ENCODE measurements at regions not wholly inside any gene's neighbourhood (a gene's known extent, or its start where the extent isn't known, plus 50 kb on each side); places are given as distances from the start of the nearest gene placed in this dataset.

DNA sequence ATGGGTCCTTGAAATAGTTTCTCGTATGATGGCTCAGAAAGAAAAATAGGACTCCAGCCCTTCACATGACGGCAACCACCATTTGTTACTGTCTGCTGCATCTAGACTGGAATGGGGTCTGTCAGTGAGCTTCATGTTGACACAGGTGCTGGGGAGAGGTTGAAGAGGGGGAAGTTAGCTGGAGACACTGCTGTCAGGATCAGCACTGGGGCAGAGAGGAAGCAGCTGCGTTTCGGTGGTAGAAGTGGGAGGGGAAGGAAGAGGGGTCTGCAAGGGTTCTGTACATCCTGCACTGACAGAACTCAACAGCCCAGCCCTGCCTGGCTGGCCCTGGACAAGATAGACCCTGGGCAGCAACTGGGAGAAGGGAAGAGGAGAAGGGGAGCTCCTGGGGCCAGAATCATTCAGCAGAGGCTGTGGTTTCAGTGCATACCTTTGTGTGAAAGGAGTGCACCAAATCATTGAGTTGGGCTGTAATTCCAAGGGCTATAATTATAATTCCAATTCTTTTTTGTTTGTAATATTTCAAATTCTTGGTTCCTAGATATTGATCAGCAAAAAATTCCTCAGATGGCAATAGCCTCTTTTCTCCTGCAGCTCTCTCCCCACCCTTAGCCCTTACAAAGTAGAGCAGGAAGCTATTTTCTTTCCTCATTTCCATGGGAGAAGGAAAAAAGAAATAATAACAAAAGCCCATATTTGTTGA is 119.4 kb upstream of the C1GALT1C1 start:
- Histone ChIP-seq H3K36me3 (ENCODE audit: control insufficient read depth in 1 of 2, insufficient read depth in 2 of 2, low read length in 2 of 2) (no peaks in the 10 kb centered on the region), H2BK5ac (ENCODE audit: low read depth, low read length, poor library complexity) (no peak overlapping the region)
- WGBS (ENCODE audit: extremely low coverage, insufficient coverage, insufficient read length): no CpG with 5 or more reads among the region's 4 CpGs

DNA sequence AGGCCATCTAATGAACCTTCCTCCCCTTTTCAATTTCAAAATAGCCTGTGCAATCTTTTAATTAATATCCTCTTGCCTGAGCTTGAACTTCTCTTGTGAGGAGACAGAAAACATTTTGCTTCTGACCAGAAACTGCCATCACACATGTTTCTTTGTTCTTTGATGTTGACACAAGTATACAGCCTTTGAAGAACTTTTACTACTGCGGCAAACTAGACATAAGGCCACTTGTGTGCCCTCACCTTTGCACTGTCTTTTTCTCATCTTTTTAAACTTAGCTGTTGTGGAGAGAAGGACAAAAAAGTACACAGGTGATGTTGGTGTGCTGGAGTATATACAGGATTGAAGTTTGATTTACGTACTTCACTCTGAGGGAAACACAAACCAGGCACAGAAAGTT is 116.3 kb upstream of the C1GALT1C1 start:
- Histone ChIP-seq H2BK120ac (ENCODE audit: insufficient read depth, low read length, poor library complexity) (no peak overlapping the region), H3K79me1 (ENCODE audit: low read length) (peaks cover 2% of the 10 kb centered on the region), H3K23ac (ENCODE audit: low read length) (no peak overlapping the region), H3K18ac (ENCODE audit: low read length) (no peak overlapping the region), H3K27ac (ENCODE audit: low read depth, low read length) (no peak overlapping the region), H3K27me3 (ENCODE audit: insufficient read depth, low read length) (no peaks in the 10 kb centered on the region), H3K4me2 (ENCODE audit: low read length) (no peak overlapping the region), H3K4ac (ENCODE audit: low read depth, low read length) (no peak overlapping the region), H4K12ac (ENCODE audit: low read depth, low read length) (no peak overlapping the region), H3K9ac (ENCODE audit: low read length) (no peak overlapping the region), H2AFZ (ENCODE audit: insufficient read depth, low read length, poor library complexity) (no peak overlapping the region), H3K14ac (ENCODE audit: low read length) (no peak overlapping the region), H2AK5ac (ENCODE audit: low read length) (no peak overlapping the region), H3K36me3 (ENCODE audit: control insufficient read depth in 1 of 2, insufficient read depth in 2 of 2, low read length in 2 of 2) (no peaks in the 10 kb centered on the region), H2BK12ac (ENCODE audit: low read length) (no peak overlapping the region), H3K9me3 (ENCODE audit: insufficient read depth, low read depth, low read length) (no peaks in the 10 kb centered on the region), H2BK5ac (ENCODE audit: low read depth, low read length, poor library complexity) (no peak overlapping the region), H3K79me2 (ENCODE audit: control insufficient read depth, insufficient read depth, low read length, poor library complexity) (no peaks in the 10 kb centered on the region), H4K91ac (ENCODE audit: low read depth, low read length) (no peak overlapping the region), H3K4me1 (ENCODE audit: control insufficient read depth in 1 of 2, insufficient read depth in 2 of 2, low read length in 2 of 2) (peaks cover 3 to 5% of the 10 kb centered on the region in 2 experiments), H3K4me3 (ENCODE audit: low read depth, low read length) (no peak overlapping the region), H4K8ac (ENCODE audit: low read depth, low read length) (no peak overlapping the region)
- no peak for DNase-seq
- no CpG with 5 or more reads among the region's 2 CpGs for WGBS (ENCODE audit: extremely low coverage, insufficient coverage, insufficient read length)

More for the DNA sequence above, 119.4 kb upstream of the C1GALT1C1 start:
- H3K4ac ChIP-seq (ENCODE audit: low read depth, low read length): no peak overlapping the region
- peak; percentile 12 to 73 for DNase-seq
- H3K27me3 ChIP-seq (ENCODE audit: insufficient read depth, low read length): no peaks in the 10 kb centered on the region
- no peak overlapping the region for H3K27ac ChIP-seq (ENCODE audit: low read depth, low read length)
- H4K8ac ChIP-seq (ENCODE audit: low read depth, low read length): no peak overlapping the region
- H3K79me1 ChIP-seq (ENCODE audit: low read length): peaks cover 2% of the 10 kb centered on the region
- no peak overlapping the region for H4K91ac ChIP-seq (ENCODE audit: low read depth, low read length)
- H3K18ac ChIP-seq (ENCODE audit: low read length): no peak overlapping the region
- no peak overlapping the region for H2AK5ac ChIP-seq (ENCODE audit: low read length)
- H2BK120ac ChIP-seq (ENCODE audit: insufficient read depth, low read length, poor library complexity): no peak overlapping the region
- H3K79me2 ChIP-seq (ENCODE audit: control insufficient read depth, insufficient read depth, low read length, poor library complexity): no peaks in the 10 kb centered on the region
- no peak overlapping the region for H3K4me3 ChIP-seq (ENCODE audit: low read depth, low read length)
- no peak overlapping the region for H3K9ac ChIP-seq (ENCODE audit: low read length)
- no peak overlapping the region for H4K12ac ChIP-seq (ENCODE audit: low read depth, low read length)
- no peak overlapping the region for H2BK12ac ChIP-seq (ENCODE audit: low read length)
- no peaks in the 10 kb centered on the region for H3K9me3 ChIP-seq (ENCODE audit: insufficient read depth, low read depth, low read length)
- H3K14ac ChIP-seq (ENCODE audit: low read length): no peak overlapping the region
- H3K23ac ChIP-seq (ENCODE audit: low read length): no peak overlapping the region
- H2AFZ ChIP-seq (ENCODE audit: insufficient read depth, low read length, poor library complexity): no peak overlapping the region
- H3K4me1 ChIP-seq (ENCODE audit: control insufficient read depth in 1 of 2, insufficient read depth in 2 of 2, low read length in 2 of 2): peaks cover 3 to 5% of the 10 kb centered on the region in 2 experiments
- H3K4me2 ChIP-seq (ENCODE audit: low read length): no peak overlapping the region

DNA sequence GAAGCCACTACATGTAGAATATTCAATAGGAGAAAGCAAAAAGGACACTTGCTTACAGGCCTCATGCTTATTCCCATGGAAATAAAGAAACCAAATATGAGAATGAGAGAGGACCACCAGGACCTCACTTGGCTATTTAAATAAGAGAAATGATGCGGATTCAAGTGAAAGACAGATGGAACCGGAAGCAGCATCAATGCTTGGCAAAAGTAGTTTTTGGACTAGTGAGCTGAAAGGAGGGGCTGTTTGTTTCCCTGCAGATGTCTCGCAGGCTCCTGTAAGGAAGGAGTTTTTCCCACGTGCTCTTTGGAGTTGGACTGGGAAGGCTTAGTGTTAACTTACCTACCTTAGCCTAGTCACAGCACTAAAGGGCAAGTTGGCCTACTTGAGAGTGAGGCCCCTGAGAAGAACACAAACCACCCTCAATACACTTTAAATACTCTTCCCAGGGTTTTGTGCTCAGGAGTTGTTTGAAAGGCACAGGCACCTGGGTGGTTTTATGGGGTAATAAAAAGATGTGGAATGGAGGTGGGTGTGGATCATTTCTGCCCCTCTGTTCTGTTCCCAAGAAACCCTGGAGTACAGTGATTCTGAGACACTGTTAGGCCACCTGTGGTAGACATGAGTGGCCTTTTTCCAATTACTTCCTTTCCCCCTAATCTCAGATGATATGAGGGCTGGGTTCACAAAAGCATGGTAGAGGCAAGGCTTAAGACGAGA is 113.3 kb upstream of the C1GALT1C1 start:
- H3K18ac ChIP-seq (ENCODE audit: low read length): no peak overlapping the region
- H3K27me3 ChIP-seq (ENCODE audit: insufficient read depth, low read length): no peaks in the 10 kb centered on the region
- H3K4me1 ChIP-seq (ENCODE audit: control insufficient read depth in 1 of 2, insufficient read depth in 2 of 2, low read length in 2 of 2): no peaks in the 10 kb centered on the region
- no peaks in the 10 kb centered on the region for H3K9me3 ChIP-seq (ENCODE audit: insufficient read depth, low read depth, low read length)
- no peak overlapping the region for H2BK12ac ChIP-seq (ENCODE audit: low read length)
- WGBS (ENCODE audit: extremely low coverage, insufficient coverage, insufficient read length): no CpG with 5 or more reads among the region's 5 CpGs
- H2AK5ac ChIP-seq (ENCODE audit: low read length): no peak overlapping the region
- H3K4me2 ChIP-seq (ENCODE audit: low read length): no peak overlapping the region
- H3K14ac ChIP-seq (ENCODE audit: low read length): no peak overlapping the region
- H3K27ac ChIP-seq (ENCODE audit: low read depth, low read length): no peak overlapping the region
- no peak overlapping the region for H3K23ac ChIP-seq (ENCODE audit: low read length)
- no peak overlapping the region for H2BK5ac ChIP-seq (ENCODE audit: low read depth, low read length, poor library complexity)
- H3K79me2 ChIP-seq (ENCODE audit: control insufficient read depth, insufficient read depth, low read length, poor library complexity): no peaks in the 10 kb centered on the region
- no peak overlapping the region for H3K4me3 ChIP-seq (ENCODE audit: low read depth, low read length)
- H2BK120ac ChIP-seq (ENCODE audit: insufficient read depth, low read length, poor library complexity): no peak overlapping the region
- no peak overlapping the region for H3K9ac ChIP-seq (ENCODE audit: low read length)
- H2AFZ ChIP-seq (ENCODE audit: insufficient read depth, low read length, poor library complexity): no peak overlapping the region
- no peak overlapping the region for H4K91ac ChIP-seq (ENCODE audit: low read depth, low read length)
- H4K8ac ChIP-seq (ENCODE audit: low read depth, low read length): no peak overlapping the region
- no peaks in the 10 kb centered on the region for H3K79me1 ChIP-seq (ENCODE audit: low read length)
- H4K12ac ChIP-seq (ENCODE audit: low read depth, low read length): no peak overlapping the region
- H3K4ac ChIP-seq (ENCODE audit: low read depth, low read length): no peak overlapping the region
- H3K36me3 ChIP-seq (ENCODE audit: control insufficient read depth in 1 of 2, insufficient read depth in 2 of 2, low read length in 2 of 2): no peaks in the 10 kb centered on the region
- DNase-seq: no peak

DNA sequence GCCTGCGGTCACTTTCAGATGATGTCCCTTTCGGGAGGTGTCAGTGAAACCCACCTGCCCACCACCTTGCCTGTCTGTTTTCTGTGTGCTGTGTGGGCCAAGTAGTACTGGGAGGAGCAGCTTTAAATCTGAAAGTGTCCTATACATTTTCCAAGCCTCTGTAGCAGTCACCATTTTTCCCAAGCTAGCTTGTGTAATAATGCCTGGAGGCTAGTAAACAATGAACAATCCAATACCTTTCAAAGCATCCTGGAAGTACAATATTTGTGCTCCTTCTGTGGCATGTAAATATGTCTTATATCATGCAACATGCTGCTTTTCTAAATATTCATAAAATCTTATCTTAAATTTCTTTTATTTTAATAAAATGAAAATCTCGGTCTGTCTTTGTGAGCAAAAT is 111.6 kb upstream of the C1GALT1C1 start:
- Histone ChIP-seq H3K4me3 (ENCODE audit: low read depth, low read length) (no peak overlapping the region), H3K9ac (ENCODE audit: low read length) (no peak overlapping the region), H2AFZ (ENCODE audit: insufficient read depth, low read length, poor library complexity) (no peak overlapping the region), H2BK120ac (ENCODE audit: insufficient read depth, low read length, poor library complexity) (no peak overlapping the region), H3K23ac (ENCODE audit: low read length) (no peak overlapping the region), H3K36me3 (ENCODE audit: control insufficient read depth in 1 of 2, insufficient read depth in 2 of 2, low read length in 2 of 2) (no peaks in the 10 kb centered on the region), H3K4ac (ENCODE audit: low read depth, low read length) (no peak overlapping the region), H2BK5ac (ENCODE audit: low read depth, low read length, poor library complexity) (no peak overlapping the region), H3K27me3 (ENCODE audit: insufficient read depth, low read length) (no peaks in the 10 kb centered on the region), H3K27ac (ENCODE audit: low read depth, low read length) (no peak overlapping the region), H3K79me2 (ENCODE audit: control insufficient read depth, insufficient read depth, low read length, poor library complexity) (no peaks in the 10 kb centered on the region), H2AK5ac (ENCODE audit: low read length) (no peak overlapping the region), H3K18ac (ENCODE audit: low read length) (no peak overlapping the region), H3K14ac (ENCODE audit: low read length) (no peak overlapping the region), H4K91ac (ENCODE audit: low read depth, low read length) (no peak overlapping the region), H4K8ac (ENCODE audit: low read depth, low read length) (no peak overlapping the region), H4K12ac (ENCODE audit: low read depth, low read length) (no peak overlapping the region), H3K4me1 (ENCODE audit: control insufficient read depth in 1 of 2, insufficient read depth in 2 of 2, low read length in 2 of 2) (no peaks in the 10 kb centered on the region), H3K79me1 (ENCODE audit: low read length) (no peaks in the 10 kb centered on the region), H2BK12ac (ENCODE audit: low read length) (no peak overlapping the region), H3K9me3 (ENCODE audit: insufficient read depth, low read depth, low read length) (no peaks in the 10 kb centered on the region), H3K4me2 (ENCODE audit: low read length) (no peak overlapping the region)
- no CpG with 5 or more reads among the region's 3 CpGs for WGBS (ENCODE audit: extremely low coverage, insufficient coverage, insufficient read length)
- DNase-seq: peak; percentile 6 to 75

All from trophoblast cell (in vitro differentiated cells and primary cell).